HL-60 (cell line): ENCODE measurements at regions not wholly inside any gene's neighbourhood (a gene's known extent, or its start where the extent isn't known, plus 50 kb on each side); places are given as distances from the start of the nearest gene placed in this dataset.

ENCODE experiments used
- DNase-seq, 2 experiments: peaks; one replicate each; pipeline ENCODE4 v3.0.0-alpha.2; 2010 to 2020; ENCODE audit warnings: low read depth in 1 of 2, low spot score in 1 of 2
- H3K27ac ChIP-seq: fragments of 250-450 bp; sonication (Bioruptor Pico); replicated peaks from 2 replicates; pipeline ENCODE4 v1.5.1; 2020; ENCODE audit warnings: mild to moderate bottlenecking, moderate library complexity
- H3K27me3 ChIP-seq: fragments of 250-450 bp; sonication (Bioruptor Pico); 2 replicates; pipeline ENCODE4 v1.5.1; 2021; ENCODE audit warnings: mild to moderate bottlenecking, moderate library complexity; ENCODE audit not compliant: insufficient read depth, poor library complexity, severe bottlenecking
- H3K4me3 ChIP-seq: replicated peaks from 2 replicates; pipeline ENCODE4 v1.5.1; 2011; ENCODE audit warnings: mild to moderate bottlenecking, control low read depth, low read length; ENCODE audit not compliant: insufficient read depth
- GABPA ChIP-seq: IDR thresholded peaks from 2 replicates; pipeline ENCODE4 v1.6.1; 2012; ENCODE audit warnings: low read depth
- POLR2AphosphoS5 ChIP-seq: IDR thresholded peaks from 2 replicates; pipeline ENCODE4 v1.6.1; 2012; ENCODE audit warnings: low read depth
- SPI1 ChIP-seq: IDR thresholded peaks from 2 replicates; pipeline ENCODE4 v1.6.1; 2012; ENCODE audit warnings: low read depth, mild to moderate bottlenecking, borderline replicate concordance
- TF ChIP-seq, protein P1 (sequence below): IDR thresholded peaks from one replicate; pipeline ENCODE4 v1.5.1; 2011; ENCODE audit warnings: low read length, control low read depth, inconsistent platforms; ENCODE audit not compliant: insufficient read depth
- TF ChIP-seq, protein P2 (sequence below): IDR thresholded peaks from 2 replicates; pipeline ENCODE4 v1.6.1; 2012; ENCODE audit warnings: low read depth; ENCODE audit not compliant: insufficient replicate concordance

DNA sequence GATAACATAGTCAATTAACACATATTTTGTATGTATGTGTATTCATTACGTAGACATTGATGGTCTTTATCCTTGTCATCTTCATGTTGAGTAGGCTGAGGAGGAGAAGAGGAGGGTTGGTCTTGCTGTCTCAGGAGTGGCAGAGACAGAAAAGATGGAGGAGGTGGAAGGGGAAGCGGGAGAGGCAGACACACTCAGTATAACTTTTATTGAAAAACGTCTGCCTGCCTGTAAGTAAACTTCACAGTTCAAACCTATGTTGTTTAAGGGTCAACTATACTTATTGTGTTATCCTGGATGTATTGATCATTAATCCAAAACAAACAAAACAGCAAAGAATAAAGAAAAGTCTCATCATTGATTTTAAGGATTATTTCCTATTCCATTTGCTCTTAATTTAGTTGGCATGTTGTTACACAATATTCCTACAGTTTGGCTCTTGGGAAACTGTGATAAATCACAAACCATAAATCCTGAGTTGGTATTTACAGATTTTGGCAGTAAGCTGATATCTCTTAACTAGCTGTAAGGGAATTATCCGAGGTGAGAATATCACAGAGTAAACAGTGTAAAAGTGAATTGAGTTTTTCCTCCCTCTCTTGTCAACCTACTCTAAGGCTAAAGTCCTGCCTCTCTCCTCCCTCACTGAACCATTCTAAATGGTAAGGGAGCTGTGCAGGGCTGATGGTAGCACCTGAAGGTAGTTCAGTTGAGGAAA is 487.2 kb downstream of the SPATA31D1 start:
- Histone ChIP-seq H3K27ac (no peak overlapping the region), H3K27me3 (no peaks in the 10 kb centered on the region), H3K4me3 (no peak overlapping the region)
- no peak for DNase-seq
- no peak for TF ChIP-seq POLR2AphosphoS5

DNA sequence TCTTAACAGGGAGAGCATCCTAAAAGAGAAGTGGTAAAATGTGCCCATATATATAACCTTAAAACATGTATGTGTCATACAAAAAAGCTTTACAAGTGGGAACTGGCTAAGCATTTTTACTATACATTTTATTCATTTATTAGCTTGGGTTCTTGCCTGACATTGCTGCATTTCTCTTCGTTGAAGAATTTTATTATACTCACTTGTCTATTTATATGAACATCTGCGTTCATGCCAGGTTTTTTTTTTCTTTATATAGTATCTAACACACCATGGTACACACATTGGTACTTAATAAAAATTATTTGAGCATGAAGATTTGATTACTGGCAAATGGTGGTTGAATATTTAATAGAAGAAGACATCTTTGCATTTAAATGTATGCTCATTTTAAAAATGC is 492.3 kb downstream of the SPATA31D1 start:
- TF ChIP-seq, protein P1, sequence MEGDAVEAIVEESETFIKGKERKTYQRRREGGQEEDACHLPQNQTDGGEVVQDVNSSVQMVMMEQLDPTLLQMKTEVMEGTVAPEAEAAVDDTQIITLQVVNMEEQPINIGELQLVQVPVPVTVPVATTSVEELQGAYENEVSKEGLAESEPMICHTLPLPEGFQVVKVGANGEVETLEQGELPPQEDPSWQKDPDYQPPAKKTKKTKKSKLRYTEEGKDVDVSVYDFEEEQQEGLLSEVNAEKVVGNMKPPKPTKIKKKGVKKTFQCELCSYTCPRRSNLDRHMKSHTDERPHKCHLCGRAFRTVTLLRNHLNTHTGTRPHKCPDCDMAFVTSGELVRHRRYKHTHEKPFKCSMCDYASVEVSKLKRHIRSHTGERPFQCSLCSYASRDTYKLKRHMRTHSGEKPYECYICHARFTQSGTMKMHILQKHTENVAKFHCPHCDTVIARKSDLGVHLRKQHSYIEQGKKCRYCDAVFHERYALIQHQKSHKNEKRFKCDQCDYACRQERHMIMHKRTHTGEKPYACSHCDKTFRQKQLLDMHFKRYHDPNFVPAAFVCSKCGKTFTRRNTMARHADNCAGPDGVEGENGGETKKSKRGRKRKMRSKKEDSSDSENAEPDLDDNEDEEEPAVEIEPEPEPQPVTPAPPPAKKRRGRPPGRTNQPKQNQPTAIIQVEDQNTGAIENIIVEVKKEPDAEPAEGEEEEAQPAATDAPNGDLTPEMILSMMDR: no peak
- TF ChIP-seq SPI1 (no peak), GABPA (no peak), POLR2AphosphoS5 (no peak)
- TF ChIP-seq, protein P2, sequence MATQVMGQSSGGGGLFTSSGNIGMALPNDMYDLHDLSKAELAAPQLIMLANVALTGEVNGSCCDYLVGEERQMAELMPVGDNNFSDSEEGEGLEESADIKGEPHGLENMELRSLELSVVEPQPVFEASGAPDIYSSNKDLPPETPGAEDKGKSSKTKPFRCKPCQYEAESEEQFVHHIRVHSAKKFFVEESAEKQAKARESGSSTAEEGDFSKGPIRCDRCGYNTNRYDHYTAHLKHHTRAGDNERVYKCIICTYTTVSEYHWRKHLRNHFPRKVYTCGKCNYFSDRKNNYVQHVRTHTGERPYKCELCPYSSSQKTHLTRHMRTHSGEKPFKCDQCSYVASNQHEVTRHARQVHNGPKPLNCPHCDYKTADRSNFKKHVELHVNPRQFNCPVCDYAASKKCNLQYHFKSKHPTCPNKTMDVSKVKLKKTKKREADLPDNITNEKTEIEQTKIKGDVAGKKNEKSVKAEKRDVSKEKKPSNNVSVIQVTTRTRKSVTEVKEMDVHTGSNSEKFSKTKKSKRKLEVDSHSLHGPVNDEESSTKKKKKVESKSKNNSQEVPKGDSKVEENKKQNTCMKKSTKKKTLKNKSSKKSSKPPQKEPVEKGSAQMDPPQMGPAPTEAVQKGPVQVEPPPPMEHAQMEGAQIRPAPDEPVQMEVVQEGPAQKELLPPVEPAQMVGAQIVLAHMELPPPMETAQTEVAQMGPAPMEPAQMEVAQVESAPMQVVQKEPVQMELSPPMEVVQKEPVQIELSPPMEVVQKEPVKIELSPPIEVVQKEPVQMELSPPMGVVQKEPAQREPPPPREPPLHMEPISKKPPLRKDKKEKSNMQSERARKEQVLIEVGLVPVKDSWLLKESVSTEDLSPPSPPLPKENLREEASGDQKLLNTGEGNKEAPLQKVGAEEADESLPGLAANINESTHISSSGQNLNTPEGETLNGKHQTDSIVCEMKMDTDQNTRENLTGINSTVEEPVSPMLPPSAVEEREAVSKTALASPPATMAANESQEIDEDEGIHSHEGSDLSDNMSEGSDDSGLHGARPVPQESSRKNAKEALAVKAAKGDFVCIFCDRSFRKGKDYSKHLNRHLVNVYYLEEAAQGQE: no peak
- Histone ChIP-seq H3K4me3 (no peak overlapping the region), H3K27me3 (no peaks in the 10 kb centered on the region), H3K27ac (no peak overlapping the region)
- no peak for DNase-seq

DNA sequence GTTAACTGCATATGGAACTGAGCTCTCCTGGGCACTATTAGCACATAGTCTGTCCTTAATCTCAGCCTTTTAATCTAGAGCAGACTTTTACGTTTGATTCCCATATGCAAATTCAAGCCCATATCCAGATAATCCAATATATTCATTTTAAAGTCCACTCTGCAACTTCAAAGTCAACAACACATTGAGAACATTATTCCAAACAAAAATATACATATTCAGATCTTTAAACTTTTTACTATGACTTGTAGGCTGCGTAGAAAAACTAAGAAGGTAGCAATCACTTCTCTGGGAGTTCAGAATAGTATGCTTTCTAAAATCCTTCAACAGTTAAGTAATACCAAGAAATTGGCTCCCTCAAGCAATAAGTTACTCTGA is 499.4 kb downstream of the SPATA31D1 start:
- Histone ChIP-seq H3K4me3 (no peak overlapping the region), H3K27me3 (no peaks in the 10 kb centered on the region), H3K27ac (no peak overlapping the region)
- TF ChIP-seq, protein P1: no peak
- TF ChIP-seq GABPA: no peak
- TF ChIP-seq SPI1: no peak
- no peak for TF ChIP-seq POLR2AphosphoS5
- TF ChIP-seq, protein P2: no peak
- no peak for DNase-seq

DNA sequence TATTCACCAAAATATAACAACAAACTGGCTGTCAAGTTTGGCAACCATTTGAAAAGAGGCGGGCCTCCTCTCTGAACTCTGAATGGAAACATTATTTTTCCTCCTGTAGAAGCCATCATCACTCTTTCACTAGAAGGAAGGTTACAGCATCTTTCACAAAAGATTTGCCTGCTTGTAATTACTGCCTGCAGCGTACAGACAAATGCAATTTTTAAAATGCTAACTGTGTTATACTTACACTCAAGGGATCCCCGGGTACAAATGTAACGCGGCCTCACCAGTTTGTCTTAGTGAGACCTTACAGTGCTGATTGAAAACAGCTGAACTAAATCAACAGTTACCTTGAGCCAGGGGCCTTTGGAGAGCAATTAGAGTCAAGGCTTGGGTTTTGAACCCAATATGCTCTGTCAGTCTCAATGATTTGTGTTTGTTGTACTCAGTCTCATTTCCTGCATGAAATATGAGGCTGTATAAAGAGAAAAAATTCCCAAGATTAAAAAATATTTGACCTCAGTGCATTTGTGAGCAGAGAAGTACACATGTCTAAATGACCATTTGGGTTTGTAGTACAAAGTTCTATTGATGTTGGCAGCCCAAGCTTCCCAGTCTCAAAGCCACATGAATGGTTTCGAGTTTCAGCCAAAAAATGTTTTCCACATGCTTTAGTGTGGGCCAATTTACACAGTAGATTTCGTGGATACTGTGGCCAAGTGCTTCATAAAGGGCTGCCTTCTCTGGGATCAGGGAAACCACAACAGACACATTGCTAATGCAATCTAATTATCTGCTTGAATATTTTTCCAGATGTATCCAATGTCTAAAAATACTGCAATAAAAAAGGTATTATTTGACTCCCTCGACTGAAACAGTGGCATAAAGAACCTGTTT is 500.0 kb downstream of the SPATA31D1 start:
- H3K27me3 ChIP-seq: no peaks in the 10 kb centered on the region
- TF ChIP-seq, protein P1: no peak
- no peak for TF ChIP-seq POLR2AphosphoS5
- TF ChIP-seq SPI1: no peak
- TF ChIP-seq, protein P2: no peak
- no peak for TF ChIP-seq GABPA
- DNase-seq: no peak
- H3K4me3 ChIP-seq: no peak overlapping the region
- no peak overlapping the region for H3K27ac ChIP-seq
